HEK293 (cell line): ENCODE measurements at regions not wholly inside any gene's neighbourhood (a gene's known extent, or its start where the extent isn't known, plus 50 kb on each side); places are given as distances from the start of the nearest gene placed in this dataset.

ENCODE experiments used
- CTCF ChIA-PET: fragments of 350-600 bp; formaldehyde crosslinking; extraction: SDS; loops from one replicate; lab custom pipeline; 2021; ENCODE audit warnings: antibody characterized with exemption; lab: Yijun Ruan, JAX
- POLR2A ChIA-PET: fragments of 300-600 bp; formaldehyde crosslinking; extraction: SDS; loops from one replicate; lab custom pipeline; 2020; ENCODE audit warnings: antibody characterized with exemption, inconsistent platforms; lab: Yijun Ruan, JAX
- H3K27ac ChIP-seq: fragments of 200-500 bp; sonication (Bioruptor generic); 2 replicates; pipeline ENCODE4 v1.5.1; 2014; ENCODE audit warnings: low read depth, low read length, control low read depth, inconsistent platforms; ENCODE audit errors: extremely low read depth
- H3K36me3 ChIP-seq, 2 experiments: fragments of 200-500 bp in 1 of 2; sonication (Bioruptor generic) in 1 of 2; 1 replicate in 1 of 2; 2 replicates in 1 of 2; pipeline ENCODE4 v1.5.1; 2014 to 2017; ENCODE audit warnings: inconsistent platforms in 2 of 2, low read length in 2 of 2; ENCODE audit not compliant: control insufficient read depth in 2 of 2, insufficient read depth in 1 of 2
- H3K4me1 ChIP-seq: fragments of 200-500 bp; sonication (Bioruptor generic); 2 replicates; pipeline ENCODE4 v1.5.1; 2014; ENCODE audit warnings: mild to moderate bottlenecking, low read length, inconsistent platforms; ENCODE audit not compliant: control insufficient read depth, insufficient read depth
- H3K4me3 ChIP-seq: 2 replicates; pipeline ENCODE4 v1.5.1; 2011; ENCODE audit warnings: low read depth, mild to moderate bottlenecking, control low read depth, low read length, moderate library complexity
- H3K9me3 ChIP-seq: fragments of 200-500 bp; sonication (Bioruptor generic); 2 replicates; pipeline ENCODE4 v1.5.1; 2014; ENCODE audit warnings: low read depth, low read length, inconsistent platforms; ENCODE audit not compliant: control insufficient read depth, insufficient read depth
- GLI4 ChIP-seq: fragments of 450-650 bp; formaldehyde crosslinking; IDR thresholded peaks from 2 replicates; pipeline ENCODE4 v1.5.1; 2016; ENCODE audit warnings: missing biosample characterization, missing genetic modification characterization
- KLF8 ChIP-seq: fragments of 450-650 bp; formaldehyde crosslinking; IDR thresholded peaks from 2 replicates; pipeline ENCODE4 v1.5.1; 2016; ENCODE audit warnings: missing biosample characterization, missing genetic modification characterization
- SP7 ChIP-seq: fragments of 450-650 bp; formaldehyde crosslinking; IDR thresholded peaks from 2 replicates; pipeline ENCODE4 v1.5.1; 2016; ENCODE audit warnings: missing biosample characterization, missing genetic modification characterization
- ZNF10 ChIP-seq: fragments of 450-650 bp; formaldehyde crosslinking; IDR thresholded peaks from 2 replicates; pipeline ENCODE4 v1.5.1; 2017; ENCODE audit warnings: missing biosample characterization, missing genetic modification characterization
- ZNF335 ChIP-seq: fragments of 450-650 bp; formaldehyde crosslinking; conservative IDR thresholded peaks from 2 replicates; pipeline ENCODE4 v1.5.1; 2016; ENCODE audit warnings: missing biosample characterization, missing genetic modification characterization
- ZNF350 ChIP-seq: fragments of 450-650 bp; formaldehyde crosslinking; IDR thresholded peaks from 2 replicates; pipeline ENCODE4 v1.5.0; 2017; ENCODE audit warnings: missing biosample characterization, mild to moderate bottlenecking, missing genetic modification characterization
- ZNF433 ChIP-seq: fragments of 450-650 bp; formaldehyde crosslinking; IDR thresholded peaks from 2 replicates; pipeline ENCODE4 v1.5.1; 2016; ENCODE audit warnings: missing biosample characterization, missing genetic modification characterization, low read depth
- ZNF629 ChIP-seq: fragments of 450-650 bp; formaldehyde crosslinking; IDR thresholded peaks from 2 replicates; pipeline ENCODE4 v1.5.1; 2017; ENCODE audit warnings: missing biosample characterization, missing genetic modification characterization
- TF ChIP-seq, protein P1 (sequence below): fragments of 450-650 bp; formaldehyde crosslinking; IDR thresholded peaks from 2 replicates; pipeline ENCODE4 v1.5.1; 2016; ENCODE audit warnings: missing biosample characterization, missing genetic modification characterization, borderline replicate concordance
- TF ChIP-seq, protein P2 (sequence below): fragments of 450-650 bp; formaldehyde crosslinking; IDR thresholded peaks from 2 replicates; pipeline ENCODE4 v1.5.1; 2017; ENCODE audit warnings: missing biosample characterization, missing genetic modification characterization

DNA sequence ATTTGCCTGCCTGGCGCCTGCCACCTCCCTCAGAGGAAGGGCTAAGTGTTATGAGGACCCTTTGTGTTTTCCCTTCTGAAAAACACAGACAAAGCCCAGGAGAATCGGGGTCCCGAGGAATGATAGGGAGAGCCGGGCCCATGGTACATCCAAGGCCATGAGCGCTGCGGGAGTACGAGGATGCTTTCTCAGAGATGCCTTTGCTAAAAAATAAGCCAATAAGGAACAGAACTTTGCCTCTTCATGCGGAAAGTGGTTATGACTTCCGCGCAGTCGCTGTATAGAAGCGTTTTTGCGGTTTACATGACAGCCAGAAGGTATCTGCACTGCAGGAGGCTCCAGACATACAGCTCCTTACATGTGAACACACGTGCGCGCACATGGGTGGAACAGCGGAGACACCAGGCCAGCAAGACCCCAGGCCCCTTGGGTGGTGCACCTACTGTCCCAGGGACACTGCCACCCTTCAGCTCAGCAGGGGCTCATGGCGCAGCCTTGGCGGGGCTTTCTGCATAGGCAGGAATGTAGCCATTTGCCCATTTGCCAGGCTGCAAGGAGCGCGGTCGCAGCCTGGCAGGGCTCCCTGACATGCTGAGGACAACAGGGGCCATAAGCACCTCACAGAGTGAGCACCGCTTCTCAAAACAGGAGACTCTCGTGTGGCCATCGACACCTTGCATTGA, 252.4 kb upstream of the SALL3 start:
- H3K4me1 ChIP-seq: no peaks in the 10 kb centered on the region
- H3K4me3 ChIP-seq: no peak overlapping the region
- TF ChIP-seq ZNF629 (tag by site-specific recombination) (no peak), ZNF10 (tag by site-specific recombination) (no peak), SP7 (tag by site-specific recombination) (no peak), GLI4 (tag by site-specific recombination) (no peak), ZNF433 (tag by site-specific recombination) (no peak), KLF8 (tag by site-specific recombination) (no peak), ZNF335 (tag by site-specific recombination) (no peak)
- TF ChIP-seq, protein P1, sequence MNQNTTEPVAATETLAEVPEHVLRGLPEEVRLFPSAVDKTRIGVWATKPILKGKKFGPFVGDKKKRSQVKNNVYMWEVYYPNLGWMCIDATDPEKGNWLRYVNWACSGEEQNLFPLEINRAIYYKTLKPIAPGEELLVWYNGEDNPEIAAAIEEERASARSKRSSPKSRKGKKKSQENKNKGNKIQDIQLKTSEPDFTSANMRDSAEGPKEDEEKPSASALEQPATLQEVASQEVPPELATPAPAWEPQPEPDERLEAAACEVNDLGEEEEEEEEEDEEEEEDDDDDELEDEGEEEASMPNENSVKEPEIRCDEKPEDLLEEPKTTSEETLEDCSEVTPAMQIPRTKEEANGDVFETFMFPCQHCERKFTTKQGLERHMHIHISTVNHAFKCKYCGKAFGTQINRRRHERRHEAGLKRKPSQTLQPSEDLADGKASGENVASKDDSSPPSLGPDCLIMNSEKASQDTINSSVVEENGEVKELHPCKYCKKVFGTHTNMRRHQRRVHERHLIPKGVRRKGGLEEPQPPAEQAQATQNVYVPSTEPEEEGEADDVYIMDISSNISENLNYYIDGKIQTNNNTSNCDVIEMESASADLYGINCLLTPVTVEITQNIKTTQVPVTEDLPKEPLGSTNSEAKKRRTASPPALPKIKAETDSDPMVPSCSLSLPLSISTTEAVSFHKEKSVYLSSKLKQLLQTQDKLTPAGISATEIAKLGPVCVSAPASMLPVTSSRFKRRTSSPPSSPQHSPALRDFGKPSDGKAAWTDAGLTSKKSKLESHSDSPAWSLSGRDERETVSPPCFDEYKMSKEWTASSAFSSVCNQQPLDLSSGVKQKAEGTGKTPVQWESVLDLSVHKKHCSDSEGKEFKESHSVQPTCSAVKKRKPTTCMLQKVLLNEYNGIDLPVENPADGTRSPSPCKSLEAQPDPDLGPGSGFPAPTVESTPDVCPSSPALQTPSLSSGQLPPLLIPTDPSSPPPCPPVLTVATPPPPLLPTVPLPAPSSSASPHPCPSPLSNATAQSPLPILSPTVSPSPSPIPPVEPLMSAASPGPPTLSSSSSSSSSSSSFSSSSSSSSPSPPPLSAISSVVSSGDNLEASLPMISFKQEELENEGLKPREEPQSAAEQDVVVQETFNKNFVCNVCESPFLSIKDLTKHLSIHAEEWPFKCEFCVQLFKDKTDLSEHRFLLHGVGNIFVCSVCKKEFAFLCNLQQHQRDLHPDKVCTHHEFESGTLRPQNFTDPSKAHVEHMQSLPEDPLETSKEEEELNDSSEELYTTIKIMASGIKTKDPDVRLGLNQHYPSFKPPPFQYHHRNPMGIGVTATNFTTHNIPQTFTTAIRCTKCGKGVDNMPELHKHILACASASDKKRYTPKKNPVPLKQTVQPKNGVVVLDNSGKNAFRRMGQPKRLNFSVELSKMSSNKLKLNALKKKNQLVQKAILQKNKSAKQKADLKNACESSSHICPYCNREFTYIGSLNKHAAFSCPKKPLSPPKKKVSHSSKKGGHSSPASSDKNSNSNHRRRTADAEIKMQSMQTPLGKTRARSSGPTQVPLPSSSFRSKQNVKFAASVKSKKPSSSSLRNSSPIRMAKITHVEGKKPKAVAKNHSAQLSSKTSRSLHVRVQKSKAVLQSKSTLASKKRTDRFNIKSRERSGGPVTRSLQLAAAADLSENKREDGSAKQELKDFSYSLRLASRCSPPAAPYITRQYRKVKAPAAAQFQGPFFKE (tag by site-specific recombination): no peak
- TF ChIP-seq, protein P2, sequence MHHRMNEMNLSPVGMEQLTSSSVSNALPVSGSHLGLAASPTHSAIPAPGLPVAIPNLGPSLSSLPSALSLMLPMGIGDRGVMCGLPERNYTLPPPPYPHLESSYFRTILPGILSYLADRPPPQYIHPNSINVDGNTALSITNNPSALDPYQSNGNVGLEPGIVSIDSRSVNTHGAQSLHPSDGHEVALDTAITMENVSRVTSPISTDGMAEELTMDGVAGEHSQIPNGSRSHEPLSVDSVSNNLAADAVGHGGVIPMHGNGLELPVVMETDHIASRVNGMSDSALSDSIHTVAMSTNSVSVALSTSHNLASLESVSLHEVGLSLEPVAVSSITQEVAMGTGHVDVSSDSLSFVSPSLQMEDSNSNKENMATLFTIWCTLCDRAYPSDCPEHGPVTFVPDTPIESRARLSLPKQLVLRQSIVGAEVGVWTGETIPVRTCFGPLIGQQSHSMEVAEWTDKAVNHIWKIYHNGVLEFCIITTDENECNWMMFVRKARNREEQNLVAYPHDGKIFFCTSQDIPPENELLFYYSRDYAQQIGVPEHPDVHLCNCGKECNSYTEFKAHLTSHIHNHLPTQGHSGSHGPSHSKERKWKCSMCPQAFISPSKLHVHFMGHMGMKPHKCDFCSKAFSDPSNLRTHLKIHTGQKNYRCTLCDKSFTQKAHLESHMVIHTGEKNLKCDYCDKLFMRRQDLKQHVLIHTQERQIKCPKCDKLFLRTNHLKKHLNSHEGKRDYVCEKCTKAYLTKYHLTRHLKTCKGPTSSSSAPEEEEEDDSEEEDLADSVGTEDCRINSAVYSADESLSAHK (tag by site-specific recombination): no peak
- H3K27ac ChIP-seq: no peak overlapping the region
- ChIA-PET POLR2A (no interaction called here), CTCF (no interaction called here)
- no peaks in the 10 kb centered on the region for H3K9me3 ChIP-seq
- no peaks in the 10 kb centered on the region for H3K36me3 ChIP-seq

DNA sequence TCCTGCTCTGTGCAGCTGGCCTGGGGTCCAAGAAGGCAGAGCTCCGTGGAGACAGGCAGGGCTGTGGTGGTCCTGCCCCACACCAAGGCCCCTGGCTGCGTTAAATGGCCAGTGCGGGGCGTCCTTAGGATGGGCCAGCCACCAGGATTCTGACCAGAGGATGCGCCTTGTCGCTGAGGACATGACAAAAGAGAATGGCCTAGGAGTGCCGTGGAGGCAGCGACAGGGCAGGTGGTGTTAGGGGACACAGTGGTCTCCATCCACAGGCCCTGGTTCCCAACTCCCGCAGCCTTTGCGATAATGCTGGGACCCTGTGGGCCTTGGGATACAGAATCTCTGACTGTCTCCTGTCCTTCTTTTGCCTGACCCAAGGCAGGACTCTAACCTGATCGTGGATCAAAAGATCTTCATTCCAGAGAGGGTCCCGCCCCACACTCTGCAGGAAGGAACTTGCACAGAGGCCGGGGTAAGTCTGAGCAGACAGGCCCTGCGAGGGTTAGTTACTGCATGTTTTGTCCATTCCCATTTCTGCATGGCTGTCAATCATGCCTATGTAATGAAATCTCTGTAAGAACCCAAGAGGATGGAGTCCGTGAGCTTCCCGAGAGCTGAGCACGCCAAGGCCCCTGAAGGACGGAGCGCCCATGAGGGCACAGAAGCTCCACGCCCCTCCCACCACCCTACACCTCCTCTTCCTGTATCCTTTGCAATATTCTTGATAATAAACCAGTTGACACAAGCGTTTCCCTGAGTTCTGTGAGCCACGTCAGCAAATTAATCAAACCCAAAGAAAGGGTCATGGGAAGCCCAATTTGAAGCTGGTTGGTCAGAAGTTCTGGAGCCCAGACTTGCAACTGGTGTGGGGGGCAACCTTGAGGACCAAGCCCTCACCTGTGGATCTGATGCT, 251.5 kb upstream of the SALL3 start:
- no peaks in the 10 kb centered on the region for H3K9me3 ChIP-seq
- no peak overlapping the region for H3K4me3 ChIP-seq
- H3K27ac ChIP-seq: no peak overlapping the region
- H3K4me1 ChIP-seq: no peaks in the 10 kb centered on the region
- ChIA-PET CTCF (interaction anchor here (0.7 kb wide), 1 partner anchor 15 kb away, joined by 3 read pairs; no protein-coding TSS in a partner anchor), POLR2A (no interaction called here)
- no peaks in the 10 kb centered on the region for H3K36me3 ChIP-seq
- TF ChIP-seq ZNF350 (tag by site-specific recombination): no peak
